B cell (primary cell): ENCODE measurements at regions not wholly inside any gene's neighbourhood (a gene's known extent, or its start where the extent isn't known, plus 50 kb on each side); places are given as distances from the start of the nearest gene placed in this dataset.

Experiments
- EZH2 ChIP-seq: IDR thresholded peaks from 2 replicates; pipeline ENCODE4 v1.6.1; 2012; ENCODE audit warnings: borderline replicate concordance, low read depth, mild to moderate bottlenecking, moderate library complexity, low read length; ENCODE audit not compliant: insufficient read depth, poor library complexity, severe bottlenecking
- TF ChIP-seq, protein P1 (sequence below): fragments of 200-600 bp; IDR thresholded peaks from one replicate; pipeline ENCODE4 v1.8.0; 2022; ENCODE audit warnings: antibody characterized with exemption, mild to moderate bottlenecking

DNA sequence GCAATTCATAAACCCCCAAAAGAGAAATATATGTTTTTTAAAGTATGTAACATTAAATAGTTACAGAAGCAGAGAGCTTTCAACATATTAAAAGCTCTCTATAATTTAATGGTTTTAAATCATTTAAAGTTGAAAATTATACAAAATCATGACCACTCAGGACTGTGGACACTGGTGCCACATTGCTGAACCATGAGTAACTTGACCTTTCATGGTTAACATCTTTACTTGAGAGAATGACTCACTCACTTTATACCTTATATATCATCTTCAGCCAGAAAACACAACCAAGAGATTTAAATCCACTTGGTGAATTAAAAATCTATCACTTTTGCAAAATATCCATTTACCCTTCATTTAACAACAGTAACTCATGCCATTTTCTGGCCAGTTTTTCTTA lies 584.3 kb upstream of the SMIM31 start:
- TF ChIP-seq, protein P1, sequence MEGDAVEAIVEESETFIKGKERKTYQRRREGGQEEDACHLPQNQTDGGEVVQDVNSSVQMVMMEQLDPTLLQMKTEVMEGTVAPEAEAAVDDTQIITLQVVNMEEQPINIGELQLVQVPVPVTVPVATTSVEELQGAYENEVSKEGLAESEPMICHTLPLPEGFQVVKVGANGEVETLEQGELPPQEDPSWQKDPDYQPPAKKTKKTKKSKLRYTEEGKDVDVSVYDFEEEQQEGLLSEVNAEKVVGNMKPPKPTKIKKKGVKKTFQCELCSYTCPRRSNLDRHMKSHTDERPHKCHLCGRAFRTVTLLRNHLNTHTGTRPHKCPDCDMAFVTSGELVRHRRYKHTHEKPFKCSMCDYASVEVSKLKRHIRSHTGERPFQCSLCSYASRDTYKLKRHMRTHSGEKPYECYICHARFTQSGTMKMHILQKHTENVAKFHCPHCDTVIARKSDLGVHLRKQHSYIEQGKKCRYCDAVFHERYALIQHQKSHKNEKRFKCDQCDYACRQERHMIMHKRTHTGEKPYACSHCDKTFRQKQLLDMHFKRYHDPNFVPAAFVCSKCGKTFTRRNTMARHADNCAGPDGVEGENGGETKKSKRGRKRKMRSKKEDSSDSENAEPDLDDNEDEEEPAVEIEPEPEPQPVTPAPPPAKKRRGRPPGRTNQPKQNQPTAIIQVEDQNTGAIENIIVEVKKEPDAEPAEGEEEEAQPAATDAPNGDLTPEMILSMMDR = no peak
- no peak for TF ChIP-seq EZH2
